ENCODE measurements at regions not wholly inside any gene's neighbourhood (a gene's known extent, or its start where the extent isn't known, plus 50 kb on each side); places are given as distances from the start of the nearest gene placed in this dataset.

DNA sequence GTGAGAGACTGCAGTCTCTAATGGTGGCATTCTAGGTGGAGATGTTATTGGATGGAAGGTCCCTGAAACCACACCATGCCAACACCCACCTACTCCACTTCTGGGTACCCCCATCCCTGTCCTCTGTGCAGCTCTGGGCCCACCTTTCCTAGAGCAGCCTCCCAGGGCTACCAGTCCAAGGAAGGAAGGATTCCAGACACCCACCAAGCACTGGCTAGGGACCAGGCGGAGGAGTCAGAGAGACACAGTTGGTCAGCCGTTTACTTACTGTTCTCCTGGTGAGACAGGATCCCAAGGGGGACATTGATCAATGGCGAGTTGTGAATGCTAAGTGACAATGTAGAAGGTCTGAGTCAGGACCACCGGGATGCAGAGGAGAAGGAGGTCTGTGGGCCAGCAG is 151.6 kb downstream of the TTC32 start:
- TF ChIP-seq EP300 (IDR thresholded peaks at IDR 0.05) (no peak), CTCF (IDR thresholded peaks at IDR 0.05) (no peak)
